ENCODE measurements at regions not wholly inside any gene's neighbourhood (a gene's known extent, or its start where the extent isn't known, plus 50 kb on each side); places are given as distances from the start of the nearest gene placed in this dataset.

DNA sequence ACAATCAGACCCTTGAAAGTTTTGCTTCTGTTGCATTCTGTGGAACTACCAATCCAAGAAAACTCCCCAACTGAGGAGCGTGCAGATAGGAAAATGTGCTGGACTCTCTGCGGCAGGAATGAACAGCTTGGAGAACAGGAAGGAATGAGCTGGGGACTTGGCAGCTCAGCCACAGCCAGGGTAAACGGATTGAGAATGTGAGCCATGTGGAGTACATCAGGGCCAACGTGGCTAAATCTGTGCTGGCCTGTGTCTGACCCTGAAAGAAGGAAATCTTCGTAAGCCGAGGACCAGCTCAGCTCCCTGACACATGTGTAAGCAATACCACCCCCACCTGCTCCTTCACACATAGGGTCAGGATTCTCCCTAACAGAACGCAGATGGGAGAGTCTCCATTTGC, 1023.7 kb downstream of the BCL11A start:
- peak; percentile 94 for DNase-seq

DNA sequence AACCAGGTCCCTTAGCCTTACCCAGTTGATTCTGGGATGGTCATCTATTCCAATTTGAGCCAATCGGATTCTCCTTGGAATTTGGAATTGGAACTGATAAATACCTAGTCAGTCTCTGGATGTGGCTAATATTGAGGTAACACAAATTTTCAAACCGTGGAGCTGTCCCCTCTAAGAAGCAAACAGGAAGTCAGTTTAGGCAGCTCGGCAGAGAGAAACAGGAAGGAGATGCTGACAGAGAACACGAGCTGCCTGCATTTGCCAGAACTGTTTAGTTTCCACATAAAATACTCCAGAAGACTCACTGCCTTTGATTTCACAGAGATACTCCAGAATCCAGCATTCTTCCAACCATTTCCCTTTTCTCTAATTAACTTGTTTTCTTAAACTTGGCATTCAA, 1024.9 kb downstream of the BCL11A start:
- DNase-seq, result no peak

GRCh38 chr2:59502981-59503380, 1050.5 kb downstream of the BCL11A start:
- no peak for DNase-seq

- DNase-seq, result no peak
Observed at GRCh38 chr2:59490994-59491393, 1062.5 kb downstream of the BCL11A start.

GRCh38 chr2:59490192-59490591, 1063.3 kb downstream of the BCL11A start:
- no peak for DNase-seq

DNA sequence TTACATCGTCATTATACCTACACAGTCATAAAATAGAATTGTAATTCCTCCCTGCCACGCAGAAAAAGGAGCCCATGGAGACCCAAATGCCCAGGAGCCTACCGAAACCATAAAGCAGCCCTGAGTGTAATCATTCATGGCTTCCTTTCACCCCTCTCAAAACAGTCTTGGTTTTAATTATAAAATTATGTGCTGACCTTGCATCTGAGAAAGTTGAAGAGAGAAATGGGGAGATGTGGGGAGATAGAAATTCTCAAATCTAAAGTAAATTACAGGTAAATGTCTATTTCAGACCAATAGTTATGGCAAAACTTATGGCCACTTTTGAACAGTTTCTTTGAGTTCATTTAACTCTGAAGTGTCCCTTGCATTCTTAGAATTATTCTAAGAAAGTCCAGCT, 1068.8 kb downstream of the BCL11A start:
- no peak for DNase-seq

GRCh38 chr2:59463426-59463825, 1090.0 kb downstream of the BCL11A start:
- DNase-seq, result no peak

- peak; percentile 30 for DNase-seq
Observed at GRCh38 chr2:59462422-59463197, 1090.8 kb downstream of the BCL11A start.

DNA sequence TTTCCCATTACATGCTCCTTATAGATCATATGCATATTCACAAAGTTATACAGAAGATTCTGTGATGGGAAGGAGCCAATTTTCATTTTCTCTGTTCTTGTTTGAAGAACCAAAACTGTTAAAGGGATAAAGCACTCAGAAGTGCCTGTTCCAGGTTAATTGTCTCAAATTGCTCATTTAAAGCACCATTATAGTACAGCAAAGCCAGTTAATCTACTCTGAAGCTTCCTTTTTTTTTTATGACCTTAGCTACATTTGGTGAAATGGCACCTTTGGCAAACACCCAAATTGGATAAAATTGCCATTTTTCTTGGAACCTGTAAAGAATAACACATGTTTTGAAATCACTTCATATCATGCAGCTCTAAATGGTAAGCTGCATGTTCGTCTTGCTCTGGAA, 1092.3 kb downstream of the BCL11A start:
- no peak for DNase-seq

DNA sequence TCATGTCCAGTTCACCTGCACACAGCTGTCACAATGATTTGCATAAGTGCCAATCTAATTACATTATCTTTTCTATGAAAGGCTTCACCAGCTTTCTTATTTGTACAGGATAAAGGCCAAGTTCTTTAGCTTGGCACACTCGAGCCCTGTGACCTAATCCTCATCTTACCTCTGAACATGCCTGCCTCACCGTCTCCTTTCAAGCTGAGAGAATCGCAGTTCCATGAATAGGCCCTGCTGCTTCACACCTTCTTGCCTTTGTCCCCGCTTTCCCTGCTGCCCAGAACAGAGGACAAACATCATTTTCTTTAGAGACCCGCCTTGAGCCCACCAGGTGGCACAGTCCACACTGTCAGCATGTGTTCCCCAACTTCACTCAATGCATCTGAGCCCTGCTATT, 1094.7 kb downstream of the BCL11A start:
- peak; percentile 40 for DNase-seq

DNA sequence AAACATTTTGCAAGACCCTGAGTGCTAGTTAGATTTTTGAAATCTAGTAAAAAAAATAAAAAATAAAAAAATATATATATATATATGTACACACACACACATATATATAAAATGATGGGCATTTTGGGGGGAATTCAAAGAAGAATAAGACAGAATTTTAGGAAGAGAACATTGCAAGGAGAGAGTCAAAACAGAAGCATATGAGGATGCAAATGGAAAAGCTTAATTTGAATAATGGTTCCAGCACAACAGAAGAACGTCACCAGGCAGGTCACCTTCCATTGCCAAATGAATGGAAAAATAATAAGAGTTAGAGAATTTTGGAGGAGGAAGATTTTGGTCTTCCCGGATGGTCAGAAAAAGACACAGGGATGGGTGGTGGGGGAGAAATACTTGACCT, 1097.2 kb downstream of the BCL11A start:
- DNase-seq, result no peak

GRCh38 chr2:59449274-59449673, 1104.2 kb downstream of the BCL11A start:
- peak; percentile 27 for DNase-seq

DNA sequence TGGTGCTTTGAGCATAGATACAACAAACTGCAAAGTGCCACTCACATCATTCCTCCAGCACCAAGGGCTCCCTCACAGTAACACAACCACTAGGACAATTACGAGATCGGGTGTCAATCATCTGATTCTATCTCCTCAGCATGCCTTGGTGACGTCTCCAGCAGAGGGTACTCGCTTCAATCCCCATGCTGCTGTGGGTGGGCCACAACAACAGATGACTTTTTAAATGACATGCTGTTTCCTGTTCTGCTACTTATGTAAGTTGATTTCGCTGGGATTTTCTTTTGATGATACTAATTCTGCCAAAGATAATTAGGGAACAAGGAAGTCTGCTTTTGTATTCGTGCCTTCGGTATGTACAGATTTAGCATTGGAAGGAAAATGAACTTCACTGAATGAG, 1113.0 kb downstream of the BCL11A start:
- no peak for DNase-seq

DNA sequence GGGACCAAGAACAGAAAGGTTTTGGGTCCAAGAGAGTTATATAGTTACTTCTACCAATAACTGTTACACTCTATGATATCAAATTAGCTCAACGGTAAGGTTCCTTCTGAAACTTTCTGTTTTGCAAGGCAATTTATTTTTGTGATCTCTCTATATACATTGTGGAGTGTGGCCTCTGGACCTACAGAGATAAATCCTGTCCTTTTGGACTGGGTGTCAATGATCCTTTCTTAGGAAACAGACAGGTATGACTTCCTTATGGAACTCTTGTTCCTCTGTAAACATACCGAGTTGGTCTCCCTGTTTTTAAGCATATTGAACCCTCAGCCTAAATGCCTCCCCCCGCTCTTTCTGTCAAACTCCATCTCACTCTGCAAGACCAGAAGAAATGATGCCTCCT, 1117.8 kb downstream of the BCL11A start:
- no peak for DNase-seq

DNA sequence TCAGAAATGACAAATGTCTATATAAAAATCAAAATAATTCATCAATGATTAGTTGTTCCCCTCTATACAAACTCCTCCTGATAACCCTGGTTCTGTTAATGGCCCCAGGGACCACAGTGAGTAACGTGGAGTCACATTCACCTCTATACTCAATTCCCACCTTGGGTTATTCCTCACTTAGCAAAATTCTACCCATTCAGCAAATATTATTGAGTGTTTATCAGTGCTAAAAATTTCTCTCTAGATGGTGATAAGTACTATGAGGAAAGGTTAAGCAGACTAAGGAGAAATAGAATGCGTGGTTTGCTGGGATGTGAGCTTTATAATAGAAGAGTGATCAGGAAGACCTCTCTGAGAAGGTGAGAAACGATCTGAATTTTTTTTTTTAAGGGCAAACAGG, 1124.5 kb downstream of the BCL11A start:
- no peak for DNase-seq

- DNase-seq, result no peak
Observed at GRCh38 chr2:59427980-59428379, 1125.5 kb downstream of the BCL11A start.

GRCh38 chr2:59425247-59425646, 1128.2 kb downstream of the BCL11A start:
- DNase-seq, result no peak

GRCh38 chr2:59413751-59414570, 1139.5 kb downstream of the BCL11A start:
- DNase-seq, result no peak

GRCh38 chr2:59399126-59399525, 1154.3 kb downstream of the BCL11A start:
- DNase-seq, result no peak

DNA sequence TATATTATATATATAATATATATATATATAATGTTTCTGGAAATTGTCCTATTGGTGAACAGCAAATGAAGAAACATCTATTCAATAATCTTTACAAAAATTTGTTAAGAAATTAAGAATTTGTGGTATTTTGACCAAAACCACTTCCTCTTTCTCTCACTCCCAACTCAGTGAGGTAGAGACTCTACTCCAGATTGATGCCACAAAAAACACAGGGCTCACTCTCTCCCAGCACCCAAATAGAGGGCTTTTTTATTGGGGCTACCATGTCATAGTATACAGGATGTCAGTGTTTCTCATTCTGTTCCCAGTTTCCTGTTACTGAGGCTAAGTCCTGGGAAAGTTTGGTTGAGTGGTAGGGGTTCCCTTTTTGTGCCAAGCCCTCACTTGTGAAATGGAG, 1155.4 kb downstream of the BCL11A start:
- no peak for DNase-seq

- DNase-seq, result no peak
Observed at GRCh38 chr2:59395119-59395518, 1154.0 kb upstream of the FANCL start.

GRCh38 chr2:59391896-59392295, 1150.8 kb upstream of the FANCL start:
- DNase-seq, result no peak

DNA sequence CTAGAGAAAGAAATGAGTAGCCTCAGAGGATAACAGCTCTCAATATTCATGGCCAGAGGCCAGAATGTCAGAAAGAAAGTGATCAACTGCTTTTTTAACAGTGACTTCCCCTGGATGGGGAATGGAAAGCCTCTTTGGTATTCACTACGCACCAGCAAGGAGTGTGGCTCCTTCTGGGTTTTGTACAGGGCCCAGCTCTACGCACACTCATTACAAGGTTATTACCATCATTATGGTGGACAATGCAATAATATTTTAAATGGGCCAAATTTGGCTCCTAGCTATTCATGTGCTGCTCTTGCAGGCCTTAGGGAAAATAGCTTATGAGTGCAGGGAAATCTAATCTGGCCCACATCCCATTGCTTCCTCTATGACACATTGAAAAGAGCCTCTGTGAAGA, 1149.5 kb upstream of the FANCL start:
- no peak for DNase-seq

DNA sequence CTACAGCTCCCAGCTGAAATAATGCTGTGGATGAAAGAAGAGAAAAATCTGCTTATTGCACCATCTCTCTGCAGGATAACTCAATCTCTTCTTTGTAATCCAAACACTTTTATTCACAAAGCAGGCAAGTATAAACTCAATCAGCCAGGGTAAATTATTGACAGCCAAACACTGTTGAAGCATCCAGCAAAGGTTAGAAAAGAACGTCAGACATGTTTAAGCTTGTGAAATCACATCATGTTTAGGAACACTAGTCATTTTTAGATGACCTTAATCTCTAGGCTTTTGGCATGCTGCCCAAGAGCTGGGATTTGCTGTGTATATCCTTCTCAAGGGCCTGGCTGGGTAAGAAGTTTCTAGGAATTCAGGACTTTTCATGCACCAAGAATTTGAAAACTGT, 1148.1 kb upstream of the FANCL start:
- peak; percentile 91 for DNase-seq

Measured in NCI-H82 (cell line).